Neuronal stem cell (in vitro differentiated cells): ENCODE measurements at regions not wholly inside any gene's neighbourhood (a gene's known extent, or its start where the extent isn't known, plus 50 kb on each side); places are given as distances from the start of the nearest gene placed in this dataset.

Source experiments
- DNase-seq: peaks from one replicate; pipeline ENCODE4 v3.0.0-alpha.2; 2013; ENCODE audit warnings: low spot score
- H2AFZ ChIP-seq: one replicate; pipeline ENCODE4 v1.6.1; 2013; ENCODE audit warnings: mild to moderate bottlenecking, low read length, inconsistent platforms
- H2AK5ac ChIP-seq: 2 replicates; pipeline ENCODE4 v1.6.1; 2013; ENCODE audit warnings: low read depth, mild to moderate bottlenecking, inconsistent platforms, low read length, moderate library complexity, mixed read lengths
- H2BK120ac ChIP-seq: 2 replicates; pipeline ENCODE4 v1.6.1; 2013; ENCODE audit warnings: low read depth, mild to moderate bottlenecking, inconsistent platforms, low read length, moderate library complexity, mixed read lengths
- H2BK12ac ChIP-seq: one replicate; pipeline ENCODE4 v1.6.1; 2013; ENCODE audit warnings: low read length, inconsistent platforms
- H2BK15ac ChIP-seq: 2 replicates; pipeline ENCODE4 v1.6.1; 2013; ENCODE audit warnings: mild to moderate bottlenecking, low read length, inconsistent platforms, mixed read lengths
- H2BK5ac ChIP-seq: one replicate; pipeline ENCODE4 v1.6.1; 2013; ENCODE audit warnings: inconsistent platforms, mild to moderate bottlenecking, low read length, moderate library complexity
- H3K14ac ChIP-seq: one replicate; pipeline ENCODE4 v1.6.1; 2013; ENCODE audit warnings: low read length, inconsistent platforms
- H3K18ac ChIP-seq: 2 replicates; pipeline ENCODE4 v1.6.1; 2013; ENCODE audit warnings: low read length, inconsistent platforms
- H3K23ac ChIP-seq: 2 replicates; pipeline ENCODE4 v1.6.1; 2013; ENCODE audit warnings: low read depth, mild to moderate bottlenecking, mixed read lengths, low read length, inconsistent platforms; ENCODE audit not compliant: poor library complexity
- H3K27ac ChIP-seq: replicated peaks from 3 replicates; pipeline ENCODE4 v1.5.1; 2013; ENCODE audit warnings: low read length, inconsistent platforms
- H3K27me3 ChIP-seq, 3 experiments: 2 replicates each; pipeline ENCODE4 v1.6.1; 2013; ENCODE audit warnings: low read length in 3 of 3, mild to moderate bottlenecking in 2 of 3, inconsistent platforms in 1 of 3, low read depth in 1 of 3, mixed read lengths in 1 of 3, moderate library complexity in 1 of 3; ENCODE audit not compliant: control insufficient read depth in 3 of 3, insufficient read depth in 3 of 3
- H3K36me3 ChIP-seq, 2 donors: replicated peaks in 1 of 2; 2 replicates each; pipeline ENCODE4 v1.6.1; 2013; ENCODE audit warnings: low read length in 2 of 2; ENCODE audit not compliant: control insufficient read depth in 2 of 2, insufficient read depth in 2 of 2
- H3K4ac ChIP-seq: 2 replicates; pipeline ENCODE4 v1.6.1; 2013; ENCODE audit warnings: inconsistent platforms, mild to moderate bottlenecking, low read length, moderate library complexity
- H3K4me1 ChIP-seq, 2 donors: 1 replicate in 1 of 2; 2 replicates in 1 of 2; pipeline ENCODE4 v1.6.1; 2013; ENCODE audit warnings: low read length in 2 of 2, low read depth in 1 of 2; ENCODE audit not compliant: control insufficient read depth in 2 of 2, insufficient read depth in 1 of 2
- H3K4me2 ChIP-seq: one replicate; pipeline ENCODE4 v1.6.1; 2013; ENCODE audit warnings: mild to moderate bottlenecking, low read length, inconsistent platforms; ENCODE audit not compliant: insufficient read depth, poor library complexity, severe bottlenecking
- H3K4me3 ChIP-seq, 2 donors: 2 replicates each; pipeline ENCODE4 v1.5.1; 2013; ENCODE audit warnings: low read length in 2 of 2, mild to moderate bottlenecking in 2 of 2, inconsistent platforms in 1 of 2, moderate library complexity in 1 of 2
- H3K79me1 ChIP-seq: one replicate; pipeline ENCODE4 v1.6.1; 2013; ENCODE audit warnings: low read depth, mild to moderate bottlenecking, inconsistent platforms, low read length, moderate library complexity
- H3K9ac ChIP-seq: one replicate; pipeline ENCODE4 v1.6.1; 2013; ENCODE audit warnings: mild to moderate bottlenecking, low read depth, low read length, inconsistent platforms; ENCODE audit not compliant: poor library complexity
- H3K9me3 ChIP-seq, 2 donors: replicated peaks in 1 of 2; 2 replicates each; pipeline versions ENCODE3 to v1.6.1; 2013; ENCODE audit warnings: low read length in 2 of 2, mild to moderate bottlenecking in 2 of 2, inconsistent platforms in 1 of 2, low read depth in 1 of 2, mixed read lengths in 1 of 2, moderate library complexity in 1 of 2; ENCODE audit not compliant: control insufficient read depth in 2 of 2, insufficient read depth in 1 of 2
- H4K8ac ChIP-seq: one replicate; pipeline ENCODE4 v1.6.1; 2013; ENCODE audit warnings: low read depth, mild to moderate bottlenecking, inconsistent platforms, low read length, moderate library complexity
- H4K91ac ChIP-seq: one replicate; pipeline ENCODE4 v1.6.1; 2013; ENCODE audit warnings: low read length, low read depth, mild to moderate bottlenecking, inconsistent platforms; ENCODE audit not compliant: poor library complexity
- WGBS, 2 donors: extraction: QIAGEN DNeasy Blood & Tissue Kit; methylation state at CpG; one replicate each; pipeline ENCODE4 v1.1.7; 2013; ENCODE audit warnings: missing lambda C conversion rate in 2 of 2, mixed read lengths in 1 of 2; ENCODE audit not compliant: insufficient read length in 2 of 2, insufficient replicate concordance in 1 of 2; ENCODE audit errors: extremely low coverage in 2 of 2; 5-methylcytosine and 5-hydroxymethylcytosine counted together

- no CpG with 5 or more reads among the region's 17 CpGs for WGBS, 2 donors
- no peak overlapping the region for H3K18ac ChIP-seq
- no peak overlapping the region for H3K4me3 ChIP-seq
- H3K4me1 ChIP-seq, result peaks cover 0 to 10% of the 10 kb centered on the region in 2 donors
- no peak overlapping the region for H3K9ac ChIP-seq
- no peaks in the 10 kb centered on the region for H3K9me3 ChIP-seq
- no peak overlapping the region for H3K27ac ChIP-seq
- no peak overlapping the region for H2BK120ac ChIP-seq
- no peak overlapping the region for H2BK15ac ChIP-seq
- H2AK5ac ChIP-seq, result no peak overlapping the region
- H3K4me2 ChIP-seq, result no peak overlapping the region
- no peak overlapping the region for H4K91ac ChIP-seq
- H3K79me1 ChIP-seq, result no peaks in the 10 kb centered on the region
- H3K23ac ChIP-seq, result no peak overlapping the region
- H2AFZ ChIP-seq, result no peak overlapping the region
- no peak overlapping the region for H2BK12ac ChIP-seq
- H3K36me3 ChIP-seq, result no peaks in the 10 kb centered on the region
- peaks cover 0 to 51% (median 0%) of the 10 kb centered on the region in 3 experiments for H3K27me3 ChIP-seq
- H4K8ac ChIP-seq, result no peak overlapping the region
- H3K14ac ChIP-seq, result no peak overlapping the region
- no peak overlapping the region for H3K4ac ChIP-seq
- H2BK5ac ChIP-seq, result no peak overlapping the region
- DNase-seq, result no peak
Measured at GRCh38 chr10:69749178-69750010, 52.3 kb upstream of the COL13A1 start.

- Histone ChIP-seq H4K91ac (no peak overlapping the region), H2AFZ (no peak overlapping the region)
- WGBS, 2 donors, result no CpG with 5 or more reads among the region's 9 CpGs
Measured at GRCh38 chr10:69750011-69750373, 51.7 kb upstream of the COL13A1 start.

GRCh38 chr10:69750725-69751124 is 51.0 kb upstream of the COL13A1 start:
- WGBS, 2 donors, result no CpG with 5 or more reads among the region's 4 CpGs
- no peak overlapping the region for H2AFZ ChIP-seq
- H3K4me2 ChIP-seq, result no peak overlapping the region
- no peak overlapping the region for H3K4me3 ChIP-seq
- no peak overlapping the region for H4K91ac ChIP-seq
- H2BK5ac ChIP-seq, result no peak overlapping the region
- H3K14ac ChIP-seq, result no peak overlapping the region
- no peak overlapping the region for H3K18ac ChIP-seq
- no peaks in the 10 kb centered on the region for H3K36me3 ChIP-seq
- no peak overlapping the region for H2AK5ac ChIP-seq
- H3K9me3 ChIP-seq, result no peaks in the 10 kb centered on the region
- peaks cover 0 to 10% of the 10 kb centered on the region in 2 donors for H3K4me1 ChIP-seq
- H2BK12ac ChIP-seq, result no peak overlapping the region
- H3K9ac ChIP-seq, result no peak overlapping the region
- H3K23ac ChIP-seq, result no peak overlapping the region
- no peaks in the 10 kb centered on the region for H3K79me1 ChIP-seq
- DNase-seq, result no peak
- H3K4ac ChIP-seq, result no peak overlapping the region
- H2BK120ac ChIP-seq, result no peak overlapping the region
- no peak overlapping the region for H2BK15ac ChIP-seq
- H3K27ac ChIP-seq, result no peak overlapping the region
- H3K27me3 ChIP-seq, result peaks cover 0 to 47% (median 0%) of the 10 kb centered on the region in 3 experiments
- no peak overlapping the region for H4K8ac ChIP-seq

More at GRCh38 chr10:69750011-69750373, 51.7 kb upstream of the COL13A1 start:
- H2BK15ac ChIP-seq, result no peak overlapping the region
- H2BK12ac ChIP-seq, result no peak overlapping the region
- no peak overlapping the region for H3K4me3 ChIP-seq
- peaks cover 0 to 51% (median 0%) of the 10 kb centered on the region in 3 experiments for H3K27me3 ChIP-seq
- H3K4me2 ChIP-seq, result no peak overlapping the region
- no peak overlapping the region for H3K27ac ChIP-seq
- no peak overlapping the region for H2BK5ac ChIP-seq
- H2BK120ac ChIP-seq, result no peak overlapping the region
- H3K4ac ChIP-seq, result no peak overlapping the region
- H3K23ac ChIP-seq, result no peak overlapping the region
- no peaks in the 10 kb centered on the region for H3K9me3 ChIP-seq
- no peak overlapping the region for H3K14ac ChIP-seq
- H3K4me1 ChIP-seq, result peaks cover 0 to 10% of the 10 kb centered on the region in 2 donors
- H3K18ac ChIP-seq, result peak overlapping the region; percentile 76
- no peak overlapping the region for H2AK5ac ChIP-seq
- H3K9ac ChIP-seq, result peak overlapping the region; percentile 51
- no peaks in the 10 kb centered on the region for H3K79me1 ChIP-seq
- H3K36me3 ChIP-seq, result no peaks in the 10 kb centered on the region
- no peak for DNase-seq
- H4K8ac ChIP-seq, result no peak overlapping the region

- Histone ChIP-seq H3K27me3 (peaks cover 0 to 44% (median 0%) of the 10 kb centered on the region in 3 experiments), H2BK15ac (no peak overlapping the region), H2AFZ (no peak overlapping the region), H3K23ac (no peak overlapping the region), H3K4me3 (no peak overlapping the region), H3K4me2 (no peak overlapping the region), H4K8ac (no peak overlapping the region), H3K18ac (no peak overlapping the region), H2BK12ac (no peak overlapping the region), H3K9me3 (no peaks in the 10 kb centered on the region), H3K79me1 (no peaks in the 10 kb centered on the region), H3K27ac (no peak overlapping the region), H3K4me1 (peaks cover 0 to 10% of the 10 kb centered on the region in 2 donors), H2BK5ac (no peak overlapping the region), H2AK5ac (no peak overlapping the region), H3K4ac (no peak overlapping the region), H3K14ac (no peak overlapping the region), H3K36me3 (no peaks in the 10 kb centered on the region), H2BK120ac (no peak overlapping the region), H3K9ac (no peak overlapping the region), H4K91ac (no peak overlapping the region)
- no peak for DNase-seq
- WGBS, 2 donors, result no CpG with 5 or more reads among the region's 4 CpGs
Measured at GRCh38 chr10:69751214-69751613, 50.5 kb upstream of the COL13A1 start.
